IPS-18a (cell line): ENCODE measurements at regions not wholly inside any gene's neighbourhood (a gene's known extent, or its start where the extent isn't known, plus 50 kb on each side); places are given as distances from the start of the nearest gene placed in this dataset.
"Not testable (repeated sequence)": the region's sequence is repeated elsewhere in the genome, so short reads cannot be mapped to it uniquely, and the experiment has no call there.

Experiments used
- H3K27ac ChIP-seq: one replicate; pipeline ENCODE4 v1.5.1; 2013; ENCODE audit warnings: low read length
- H3K27me3 ChIP-seq: one replicate; pipeline ENCODE4 v1.6.1; 2013; ENCODE audit warnings: mild to moderate bottlenecking, low read length; ENCODE audit not compliant: control insufficient read depth, insufficient read depth
- H3K36me3 ChIP-seq: one replicate; pipeline ENCODE4 v1.6.1; 2013; ENCODE audit warnings: low read depth, low read length; ENCODE audit not compliant: control insufficient read depth
- H3K4me1 ChIP-seq: one replicate; pipeline ENCODE4 v1.6.1; 2013; ENCODE audit warnings: low read depth, low read length; ENCODE audit not compliant: control insufficient read depth
- H3K4me3 ChIP-seq: one replicate; pipeline ENCODE4 v1.5.1; 2013; ENCODE audit warnings: low read length
- H3K9ac ChIP-seq: one replicate; pipeline ENCODE4 v1.6.1; 2013; ENCODE audit warnings: mild to moderate bottlenecking, low read length, moderate library complexity
- H3K9me3 ChIP-seq: one replicate; pipeline ENCODE4 v1.6.1; 2013; ENCODE audit warnings: low read depth, low read length; ENCODE audit not compliant: control insufficient read depth

DNA sequence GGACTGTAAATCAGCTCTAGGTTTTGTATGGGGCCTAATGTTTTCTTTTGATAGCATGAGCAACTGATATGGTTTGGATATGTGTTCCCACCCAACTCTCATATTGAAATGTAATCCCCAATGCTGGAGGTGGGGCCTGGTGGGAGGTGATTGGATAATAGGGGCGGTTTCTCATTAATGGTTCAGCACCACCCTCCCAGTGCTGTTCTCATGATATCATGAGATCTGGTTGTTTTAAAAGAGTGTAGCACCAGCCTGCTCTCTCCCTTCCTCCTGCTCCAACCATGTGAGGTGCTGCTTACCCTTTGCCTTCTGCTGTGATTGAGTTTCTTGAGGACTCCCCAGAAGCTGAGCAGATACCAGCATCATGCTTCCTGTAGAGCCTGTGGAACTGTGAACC lies 140.2 kb upstream of the SKOR2 start:
- H3K27me3 ChIP-seq: no peaks in the 10 kb centered on the region

DNA sequence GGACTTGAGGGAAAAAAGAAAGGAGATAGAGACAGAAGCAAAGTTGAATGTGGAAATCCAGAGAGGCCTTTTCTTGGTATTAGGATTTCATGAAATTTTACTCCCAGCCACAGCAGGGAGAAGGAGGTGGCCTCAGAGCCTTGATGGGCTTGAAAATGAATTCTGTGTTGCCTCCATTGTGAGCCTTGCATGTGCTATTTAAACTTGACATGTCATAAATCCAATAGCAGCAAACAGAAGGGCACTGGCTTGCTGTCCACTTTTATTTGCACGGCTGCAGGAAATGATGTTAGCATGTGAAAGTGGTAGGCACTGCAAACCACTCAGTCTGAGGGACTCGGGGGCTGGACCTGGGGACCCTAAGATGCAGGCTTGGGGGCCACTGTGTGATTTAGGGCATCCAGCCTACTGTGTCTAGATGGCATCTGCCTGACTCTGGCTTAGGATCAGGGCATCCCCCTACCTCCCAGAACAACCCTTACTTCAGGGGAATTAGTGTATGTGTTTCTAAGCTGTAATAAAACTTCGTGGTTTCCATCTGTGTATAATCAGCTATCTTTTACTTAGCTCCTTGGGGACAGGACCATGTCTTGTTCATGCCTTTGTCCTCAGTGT lies 139.1 kb upstream of the SKOR2 start:
- H3K27me3 ChIP-seq: no peaks in the 10 kb centered on the region
- no peak overlapping the region for H3K4me3 ChIP-seq
- H3K9me3 ChIP-seq: no peaks in the 10 kb centered on the region
- no peak overlapping the region for H3K27ac ChIP-seq
- no peak overlapping the region for H3K9ac ChIP-seq
- no peaks in the 10 kb centered on the region for H3K4me1 ChIP-seq
- no peaks in the 10 kb centered on the region for H3K36me3 ChIP-seq

More for the DNA sequence above, 140.2 kb upstream of the SKOR2 start:
- Histone ChIP-seq H3K27ac (no peak overlapping the region), H3K36me3 (no peaks in the 10 kb centered on the region), H3K9ac (no peak overlapping the region), H3K4me1 (no peaks in the 10 kb centered on the region), H3K9me3 (no peaks in the 10 kb centered on the region), H3K4me3 (no peak overlapping the region)

DNA sequence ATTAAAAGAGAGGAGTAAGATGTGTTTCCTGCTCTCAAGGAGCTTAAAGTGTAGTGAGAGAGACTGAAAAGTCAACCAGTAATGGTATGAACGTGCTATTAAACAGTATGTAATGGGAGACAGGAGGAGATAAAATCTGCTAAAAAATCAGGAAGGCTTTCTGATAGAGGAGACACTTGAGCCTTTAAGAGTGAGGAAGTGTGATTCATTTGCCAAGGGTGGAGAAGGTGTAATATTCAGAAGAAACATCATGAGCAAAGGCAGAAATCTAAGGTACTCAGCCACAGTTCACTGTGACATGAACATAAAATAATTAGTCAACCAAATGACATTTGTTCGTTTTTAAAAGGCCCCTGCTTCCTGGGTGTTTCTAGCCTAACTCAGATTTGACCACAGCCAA lies 137.8 kb upstream of the SKOR2 start:
- no peak overlapping the region for H3K9ac ChIP-seq
- no peaks in the 10 kb centered on the region for H3K36me3 ChIP-seq
- H3K27me3 ChIP-seq: no peaks in the 10 kb centered on the region

DNA sequence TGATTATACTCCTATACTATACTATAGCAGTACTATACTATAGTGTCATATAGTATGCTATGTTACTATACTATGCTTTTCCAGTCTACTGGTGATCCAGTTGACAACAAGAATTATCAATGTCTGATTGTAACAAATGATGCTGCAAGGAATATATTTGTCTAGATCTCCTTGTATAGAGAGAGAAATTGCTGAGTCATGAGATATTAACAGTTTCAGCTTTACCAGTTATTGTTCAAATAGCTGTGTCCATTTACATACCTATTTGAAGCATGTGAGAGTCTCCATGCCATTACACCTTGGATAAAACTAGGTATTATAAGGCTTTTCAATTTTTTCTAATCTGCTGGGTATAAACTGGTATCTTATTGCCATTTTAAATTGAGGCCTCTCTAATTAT lies 136.4 kb upstream of the SKOR2 start:
- no peaks in the 10 kb centered on the region for H3K27me3 ChIP-seq
- H3K9ac ChIP-seq: no peak overlapping the region
- no peaks in the 10 kb centered on the region for H3K9me3 ChIP-seq
- H3K27ac ChIP-seq: no peak overlapping the region
- no peaks in the 10 kb centered on the region for H3K36me3 ChIP-seq
- no peak overlapping the region for H3K4me3 ChIP-seq
- H3K4me1 ChIP-seq: no peaks in the 10 kb centered on the region

More for the DNA sequence above, 137.8 kb upstream of the SKOR2 start:
- H3K4me1 ChIP-seq: no peaks in the 10 kb centered on the region
- H3K4me3 ChIP-seq: no peak overlapping the region
- no peak overlapping the region for H3K27ac ChIP-seq
- H3K9me3 ChIP-seq: no peaks in the 10 kb centered on the region

DNA sequence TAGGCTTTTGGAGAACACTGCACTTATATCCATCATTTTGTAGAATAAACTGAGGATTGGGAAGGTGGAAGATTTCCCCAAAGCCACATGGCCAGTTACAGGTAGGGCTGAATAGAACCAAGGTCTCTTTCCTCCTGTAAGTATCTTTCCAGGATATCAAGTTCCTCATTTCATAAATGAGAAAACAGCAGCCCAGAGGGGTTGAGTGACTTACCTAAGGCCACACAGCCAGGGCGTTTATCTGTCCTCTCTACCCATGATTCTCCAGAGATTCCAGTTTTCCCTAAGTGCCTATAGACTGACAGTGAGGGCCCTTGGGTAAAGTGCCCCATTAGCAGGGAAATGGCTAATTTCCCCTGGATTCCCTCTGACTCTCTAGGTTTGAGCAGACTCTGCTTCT lies 132.3 kb upstream of the SKOR2 start:
- Histone ChIP-seq H3K9me3 (no peaks in the 10 kb centered on the region), H3K27ac (no peak overlapping the region), H3K4me3 (no peak overlapping the region), H3K36me3 (no peaks in the 10 kb centered on the region), H3K27me3 (no peaks in the 10 kb centered on the region), H3K4me1 (no peaks in the 10 kb centered on the region), H3K9ac (no peak overlapping the region)

GRCh38 chr18:47381975-47382570 lies 130.6 kb upstream of the SKOR2 start:
- Histone ChIP-seq H3K27ac (no peak overlapping the region), H3K4me3 (no peak overlapping the region), H3K4me1 (no peaks in the 10 kb centered on the region), H3K9me3 (no peaks in the 10 kb centered on the region), H3K27me3 (no peaks in the 10 kb centered on the region), H3K36me3 (no peaks in the 10 kb centered on the region), H3K9ac (no peak overlapping the region)

- Histone ChIP-seq H3K4me3 (no peak overlapping the region), H3K9me3 (no peaks in the 10 kb centered on the region), H3K36me3 (no peaks in the 10 kb centered on the region), H3K27me3 (no peaks in the 10 kb centered on the region), H3K9ac (no peak overlapping the region), H3K4me1 (no peaks in the 10 kb centered on the region), H3K27ac (no peak overlapping the region)
These were observed 128.7 kb upstream of the SKOR2 start for GRCh38 chr18:47380153-47380552.

GRCh38 chr18:47373465-47373864 lies 122.0 kb upstream of the SKOR2 start:
- H3K9ac ChIP-seq: no peak overlapping the region
- H3K36me3 ChIP-seq: no peaks in the 10 kb centered on the region
- no peak overlapping the region for H3K4me3 ChIP-seq
- H3K27me3 ChIP-seq: no peaks in the 10 kb centered on the region
- no peak overlapping the region for H3K27ac ChIP-seq
- no peaks in the 10 kb centered on the region for H3K4me1 ChIP-seq
- no peaks in the 10 kb centered on the region for H3K9me3 ChIP-seq

DNA sequence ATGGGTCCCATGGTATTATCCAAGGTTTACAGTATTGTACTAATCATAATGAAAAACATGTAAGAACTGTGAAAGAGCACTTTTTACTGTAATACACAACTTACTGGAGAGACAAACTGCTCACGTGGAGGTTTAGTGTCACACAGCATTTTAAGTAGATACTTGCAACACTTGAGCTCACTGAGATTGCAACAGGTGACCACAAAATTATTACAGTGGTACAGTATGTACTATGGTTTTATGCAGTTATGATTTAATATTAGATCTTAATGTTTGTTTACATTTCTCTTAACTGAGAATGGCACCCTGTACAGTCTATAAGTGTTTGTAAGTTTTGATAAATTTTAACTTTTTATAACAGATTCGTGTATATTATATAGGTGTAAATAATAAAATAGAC lies 118.6 kb upstream of the SKOR2 start:
- Histone ChIP-seq H3K4me3 (no peak overlapping the region), H3K9me3 (no peaks in the 10 kb centered on the region), H3K27ac (no peak overlapping the region), H3K36me3 (no peaks in the 10 kb centered on the region), H3K27me3 (no peaks in the 10 kb centered on the region), H3K9ac (no peak overlapping the region), H3K4me1 (no peaks in the 10 kb centered on the region)

GRCh38 chr18:47354061-47354460 lies 102.6 kb upstream of the SKOR2 start:
- not testable (repeated sequence) for H3K9ac ChIP-seq, H3K27me3 ChIP-seq, H3K36me3 ChIP-seq, H3K4me3 ChIP-seq, H3K27ac ChIP-seq, H3K9me3 ChIP-seq, H3K4me1 ChIP-seq

DNA sequence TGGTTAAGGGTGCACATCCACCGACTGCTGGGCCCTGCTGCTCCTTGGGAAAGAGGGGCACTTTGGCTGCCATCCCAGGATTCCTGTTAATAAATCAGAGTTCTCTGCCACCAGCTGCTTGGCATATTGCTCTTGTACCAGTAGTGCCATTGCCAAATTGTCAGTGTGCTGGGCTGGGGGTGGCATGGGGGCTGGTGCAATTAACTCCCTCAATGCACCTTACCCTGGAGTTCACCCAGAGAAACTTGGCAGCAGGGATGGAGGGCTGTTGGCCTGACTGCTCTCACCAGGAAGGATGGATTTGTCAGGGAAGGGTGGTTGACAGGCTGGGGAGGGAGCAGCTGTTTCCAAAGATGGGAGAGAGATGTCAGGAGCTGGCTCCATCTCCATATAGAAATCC lies 94.6 kb upstream of the SKOR2 start:
- H3K27ac ChIP-seq: no peak overlapping the region
- H3K36me3 ChIP-seq: no peaks in the 10 kb centered on the region
- H3K9ac ChIP-seq: no peak overlapping the region
- H3K9me3 ChIP-seq: no peaks in the 10 kb centered on the region
- no peak overlapping the region for H3K4me3 ChIP-seq
- no peaks in the 10 kb centered on the region for H3K4me1 ChIP-seq
- H3K27me3 ChIP-seq: no peaks in the 10 kb centered on the region

GRCh38 chr18:47345291-47345690 lies 93.8 kb upstream of the SKOR2 start:
- Histone ChIP-seq H3K4me3 (no peak overlapping the region), H3K4me1 (no peaks in the 10 kb centered on the region)

More at GRCh38 chr18:47345291-47345690, 93.8 kb upstream of the SKOR2 start:
- Histone ChIP-seq H3K36me3 (no peaks in the 10 kb centered on the region), H3K27me3 (no peaks in the 10 kb centered on the region), H3K27ac (no peak overlapping the region), H3K9ac (no peak overlapping the region), H3K9me3 (no peaks in the 10 kb centered on the region)
